MM.1S (cell line): ENCODE measurements at regions not wholly inside any gene's neighbourhood (a gene's known extent, or its start where the extent isn't known, plus 50 kb on each side); places are given as distances from the start of the nearest gene placed in this dataset.

Source experiments
- EZH2 ChIP-seq: fragments of 300-600 bp; sonication (generic); optimal IDR thresholded peaks from 2 replicates; pipeline ENCODE3; 2017; ENCODE audit warnings: low read depth, mild to moderate bottlenecking, antibody characterized with exemption, low read length, mixed read lengths
- TF ChIP-seq, protein P1 (sequence below): fragments of 300-600 bp; sonication (generic); IDR thresholded peaks from 2 replicates; pipeline ENCODE4 v1.5.1; 2016; ENCODE audit warnings: antibody characterized with exemption, low read length, mixed read lengths

- TF ChIP-seq, protein P1, sequence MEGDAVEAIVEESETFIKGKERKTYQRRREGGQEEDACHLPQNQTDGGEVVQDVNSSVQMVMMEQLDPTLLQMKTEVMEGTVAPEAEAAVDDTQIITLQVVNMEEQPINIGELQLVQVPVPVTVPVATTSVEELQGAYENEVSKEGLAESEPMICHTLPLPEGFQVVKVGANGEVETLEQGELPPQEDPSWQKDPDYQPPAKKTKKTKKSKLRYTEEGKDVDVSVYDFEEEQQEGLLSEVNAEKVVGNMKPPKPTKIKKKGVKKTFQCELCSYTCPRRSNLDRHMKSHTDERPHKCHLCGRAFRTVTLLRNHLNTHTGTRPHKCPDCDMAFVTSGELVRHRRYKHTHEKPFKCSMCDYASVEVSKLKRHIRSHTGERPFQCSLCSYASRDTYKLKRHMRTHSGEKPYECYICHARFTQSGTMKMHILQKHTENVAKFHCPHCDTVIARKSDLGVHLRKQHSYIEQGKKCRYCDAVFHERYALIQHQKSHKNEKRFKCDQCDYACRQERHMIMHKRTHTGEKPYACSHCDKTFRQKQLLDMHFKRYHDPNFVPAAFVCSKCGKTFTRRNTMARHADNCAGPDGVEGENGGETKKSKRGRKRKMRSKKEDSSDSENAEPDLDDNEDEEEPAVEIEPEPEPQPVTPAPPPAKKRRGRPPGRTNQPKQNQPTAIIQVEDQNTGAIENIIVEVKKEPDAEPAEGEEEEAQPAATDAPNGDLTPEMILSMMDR: no peak
- TF ChIP-seq EZH2: no peak
Observed at GRCh38 chr2:187716301-187716700, 162.1 kb upstream of the TFPI start.
